ENCODE measurements at regions not wholly inside any gene's neighbourhood (a gene's known extent, or its start where the extent isn't known, plus 50 kb on each side); places are given as distances from the start of the nearest gene placed in this dataset.

- Mint-ChIP-seq H3K27ac (no peak overlapping the region), H3K4me1 (peaks cover 39% of the 10 kb centered on the region), H3K27me3 (ENCODE audit: insufficient read depth) (peaks cover 55% of the 10 kb centered on the region), H3K36me3 (ENCODE audit: low read depth) (peaks cover 3% of the 10 kb centered on the region), H3K4me3 (no peak overlapping the region), H3K9me3 (peaks cover 22% of the 10 kb centered on the region)
- Histone ChIP-seq H3K4me1 (ENCODE audit: control insufficient read depth, insufficient read depth, low read length) (peaks cover 16% of the 10 kb centered on the region), H3K9ac (ENCODE audit: extremely low read depth, low read length, poor library complexity, severe bottlenecking) (no peak overlapping the region), H3K27ac (ENCODE audit: low read depth, low read length) (no peak overlapping the region), H3K9me3 (ENCODE audit: control insufficient read depth, low read length) (peaks cover 18% of the 10 kb centered on the region), H3K36me3 (ENCODE audit: control insufficient read depth, insufficient read depth, low read length) (no peaks in the 10 kb centered on the region), H3K27me3 (ENCODE audit: control insufficient read depth, insufficient read depth, low read length, poor library complexity, severe bottlenecking) (no peaks in the 10 kb centered on the region), H3K4me3 (ENCODE audit: low read length) (peak overlapping the region; percentile 67)
- TF ChIP-seq CTCF (conservative IDR thresholded peaks at IDR 0.05): no peak
- DNase-seq: no peak
- 0 to 86% methylated on average over 1 to 7 of the region's 8 CpGs for WGBS, 2 experiments (ENCODE audit: insufficient coverage in 1 of 2, insufficient read length in 1 of 2)
These were observed 106.4 kb upstream of the SYNDIG1 start for GRCh38 chr20:24363031-24363430.

GRCh38 chr20:24362080-24362479, 107.3 kb upstream of the SYNDIG1 start:
- H3K36me3 Mint-ChIP-seq (ENCODE audit: low read depth): peaks cover 3% of the 10 kb centered on the region

GRCh38 chr20:24361541-24361940, 107.9 kb upstream of the SYNDIG1 start:
- H3K9me3 Mint-ChIP-seq: peaks cover 22% of the 10 kb centered on the region
- no peak for TF ChIP-seq CTCF (conservative IDR thresholded peaks at IDR 0.05)
- 97% methylated on average over 2 of the region's 2 CpGs; no CpG with 5 or more reads in 1 of the 2 experiments for WGBS, 2 experiments (ENCODE audit: insufficient coverage in 1 of 2, insufficient read length in 1 of 2)
- no peak overlapping the region for H3K27ac ChIP-seq (ENCODE audit: low read depth, low read length)
- no peak for DNase-seq
- peaks cover 56% of the 10 kb centered on the region for H3K27me3 Mint-ChIP-seq (ENCODE audit: insufficient read depth)
- no peak overlapping the region for H3K27ac Mint-ChIP-seq
- H3K9me3 ChIP-seq (ENCODE audit: control insufficient read depth, low read length): peaks cover 18% of the 10 kb centered on the region
- H3K4me1 ChIP-seq (ENCODE audit: control insufficient read depth, insufficient read depth, low read length): peaks cover 12% of the 10 kb centered on the region
- no peak overlapping the region for H3K4me3 Mint-ChIP-seq
- H3K36me3 Mint-ChIP-seq (ENCODE audit: low read depth): peaks cover 3% of the 10 kb centered on the region
- H3K4me3 ChIP-seq (ENCODE audit: low read length): peak overlapping the region; percentile 67
- H3K4me1 Mint-ChIP-seq: peaks cover 27% of the 10 kb centered on the region
- no peak overlapping the region for H3K9ac ChIP-seq (ENCODE audit: extremely low read depth, low read length, poor library complexity, severe bottlenecking)
- no peaks in the 10 kb centered on the region for H3K36me3 ChIP-seq (ENCODE audit: control insufficient read depth, insufficient read depth, low read length)
- no peaks in the 10 kb centered on the region for H3K27me3 ChIP-seq (ENCODE audit: control insufficient read depth, insufficient read depth, low read length, poor library complexity, severe bottlenecking)

More at GRCh38 chr20:24362080-24362479, 107.3 kb upstream of the SYNDIG1 start:
- H3K27me3 Mint-ChIP-seq (ENCODE audit: insufficient read depth): peaks cover 60% of the 10 kb centered on the region
- DNase-seq: no peak
- peaks cover 22% of the 10 kb centered on the region for H3K9me3 Mint-ChIP-seq
- H3K9me3 ChIP-seq (ENCODE audit: control insufficient read depth, low read length): peaks cover 18% of the 10 kb centered on the region
- no peaks in the 10 kb centered on the region for H3K27me3 ChIP-seq (ENCODE audit: control insufficient read depth, insufficient read depth, low read length, poor library complexity, severe bottlenecking)
- H3K36me3 ChIP-seq (ENCODE audit: control insufficient read depth, insufficient read depth, low read length): no peaks in the 10 kb centered on the region
- H3K4me3 Mint-ChIP-seq: no peak overlapping the region
- no peak overlapping the region for H3K9ac ChIP-seq (ENCODE audit: extremely low read depth, low read length, poor library complexity, severe bottlenecking)
- peaks cover 32% of the 10 kb centered on the region for H3K4me1 Mint-ChIP-seq
- peak overlapping the region; percentile 67 for H3K4me3 ChIP-seq (ENCODE audit: low read length)
- H3K27ac ChIP-seq (ENCODE audit: low read depth, low read length): no peak overlapping the region
- peaks cover 14% of the 10 kb centered on the region for H3K4me1 ChIP-seq (ENCODE audit: control insufficient read depth, insufficient read depth, low read length)
- TF ChIP-seq CTCF (conservative IDR thresholded peaks at IDR 0.05): no peak
- H3K27ac Mint-ChIP-seq: no peak overlapping the region
